Liver (tissue), 8 donors: ENCODE measurements at regions not wholly inside any gene's neighbourhood (a gene's known extent, or its start where the extent isn't known, plus 50 kb on each side); places are given as distances from the start of the nearest gene placed in this dataset.

ENCODE experiments used
- DNase-seq: peaks from one replicate; pipeline ENCODE4 v3.0.0-alpha.2; 2017; ENCODE audit warnings: low spot score
- H3K27ac ChIP-seq, 2 donors: one replicate each; pipeline ENCODE4 v1.7.0; 2013; ENCODE audit warnings: inconsistent platforms in 2 of 2, low read length in 2 of 2, control low read depth in 1 of 2, low read depth in 1 of 2, mild to moderate bottlenecking in 1 of 2
- H3K27me3 ChIP-seq, 4 donors: one replicate each; pipeline versions ENCODE4 v1.6.1 to v1.7.0; 2013; ENCODE audit warnings: low read length in 3 of 4, inconsistent platforms in 1 of 4, mild to moderate bottlenecking in 1 of 4, moderate library complexity in 1 of 4; ENCODE audit not compliant: control insufficient read depth in 4 of 4, insufficient read depth in 4 of 4
- H3K36me3 ChIP-seq, 4 donors: one replicate each; pipeline versions ENCODE4 v1.6.1 to v1.7.0; 2013; ENCODE audit warnings: low read length in 3 of 4, mild to moderate bottlenecking in 3 of 4, low read depth in 1 of 4, moderate library complexity in 1 of 4; ENCODE audit not compliant: control insufficient read depth in 4 of 4, insufficient read depth in 3 of 4
- H3K4me1 ChIP-seq, 4 donors: one replicate each; pipeline versions ENCODE4 v1.6.1 to v1.7.0; 2013; ENCODE audit warnings: low read length in 3 of 4, mild to moderate bottlenecking in 3 of 4, moderate library complexity in 1 of 4; ENCODE audit not compliant: control insufficient read depth in 4 of 4, insufficient read depth in 4 of 4
- H3K4me3 ChIP-seq, 3 donors: one replicate each; pipeline versions ENCODE4 v1.6.1 to v1.7.0; 2013; ENCODE audit warnings: low read length in 3 of 3, control low read depth in 1 of 3, low read depth in 1 of 3, mild to moderate bottlenecking in 1 of 3
- H3K9ac ChIP-seq, 2 donors: one replicate each; pipeline ENCODE4 v1.7.0; 2013; ENCODE audit warnings: low read length in 2 of 2, mild to moderate bottlenecking in 2 of 2, moderate library complexity in 2 of 2, control low read depth in 1 of 2, low read depth in 1 of 2
- H3K9me3 ChIP-seq, 4 donors: one replicate each; pipeline versions ENCODE4 v1.6.1 to v1.7.0; 2013; ENCODE audit warnings: low read length in 3 of 4; ENCODE audit not compliant: control insufficient read depth in 4 of 4
- CTCF ChIP-seq: fragments of 150-350 bp; IDR thresholded peaks from 2 replicates; pipeline ENCODE4 v1.5.1; 2017; ENCODE audit warnings: improper control_type of control experiment, low read depth, low read length; ENCODE audit not compliant: missing input control
- EGR1 ChIP-seq, 2 donors: IDR thresholded peaks; 2 replicates each; pipeline ENCODE4 v1.6.1; 2016 to 2018; ENCODE audit warnings: antibody characterized with exemption in 2 of 2, low read depth in 2 of 2
- FOXA1 ChIP-seq: IDR thresholded peaks from 2 replicates; pipeline ENCODE4 v1.6.1; 2016; ENCODE audit warnings: antibody characterized with exemption
- FOXA2 ChIP-seq: IDR thresholded peaks from 2 replicates; pipeline ENCODE4 v1.6.1; 2016; ENCODE audit warnings: antibody characterized with exemption
- HNF4A ChIP-seq, 2 donors: conservative IDR thresholded peaks; 2 replicates each; pipeline ENCODE4 v1.6.1; 2016; ENCODE audit warnings: antibody characterized with exemption in 2 of 2, mild to moderate bottlenecking in 2 of 2
- JUND ChIP-seq, 2 donors: IDR thresholded peaks; 2 replicates each; pipeline ENCODE4 v1.6.1; 2016; ENCODE audit warnings: antibody characterized with exemption in 2 of 2
- RAD21 ChIP-seq, 2 donors: IDR thresholded peaks; 2 replicates each; pipeline ENCODE4 v1.6.1; 2016; ENCODE audit warnings: antibody characterized with exemption in 2 of 2, mild to moderate bottlenecking in 2 of 2
- REST ChIP-seq: IDR thresholded peaks from 2 replicates; pipeline ENCODE4 v1.6.1; 2016; ENCODE audit warnings: antibody characterized with exemption, mild to moderate bottlenecking
- SP1 ChIP-seq: IDR thresholded peaks from 2 replicates; pipeline ENCODE4 v1.6.1; 2018; ENCODE audit warnings: antibody characterized with exemption, mild to moderate bottlenecking
- YY1 ChIP-seq: IDR thresholded peaks from 2 replicates; pipeline ENCODE4 v1.6.1; 2016; ENCODE audit warnings: antibody characterized with exemption, mild to moderate bottlenecking
- ZBTB33 ChIP-seq: IDR thresholded peaks from 2 replicates; pipeline ENCODE4 v1.6.1; 2016; ENCODE audit warnings: antibody characterized with exemption
- WGBS: extraction: QIAGEN DNeasy Blood & Tissue Kit; methylation state at CpG from one replicate; pipeline ENCODE4 v1.1.7; 2013; 5-methylcytosine and 5-hydroxymethylcytosine counted together
- donor health status: healthy.
- donor health status: healthy.
- donor health status: healthy.
- donor health status: healthy.
- donor health status: healthy.

- Histone ChIP-seq H3K9ac (no peak overlapping the region), H3K27ac (no peak overlapping the region)
These were observed 57.2 kb upstream of the USP9Y start for GRCh38 chrY:12643693-12644348.

More at GRCh38 chrY:12643693-12644348, 57.2 kb upstream of the USP9Y start:
- no peaks in the 10 kb centered on the region for H3K27me3 ChIP-seq
- H3K4me1 ChIP-seq: no peaks in the 10 kb centered on the region
- WGBS: 95% methylated on average over 5 of the region's 5 CpGs
- DNase-seq: no peak
- H3K9me3 ChIP-seq: no peaks in the 10 kb centered on the region
- no peak overlapping the region for H3K4me3 ChIP-seq
- no peaks in the 10 kb centered on the region for H3K36me3 ChIP-seq
- TF ChIP-seq YY1 (no peak), HNF4A (conservative IDR thresholded peaks at IDR 0.05) (no peak), JUND (IDR thresholded peaks at IDR 0.05) (no peak), FOXA2 (no peak), FOXA1 (no peak), REST (no peak), SP1 (no peak), ZBTB33 (no peak), RAD21 (IDR thresholded peaks at IDR 0.05) (no peak), CTCF (no peak), EGR1 (IDR thresholded peaks at IDR 0.05; ENCODE audit: low read depth in 2 of 2) (no peak)
